ENCODE measurements at regions not wholly inside any gene's neighbourhood (a gene's known extent, or its start where the extent isn't known, plus 50 kb on each side); places are given as distances from the start of the nearest gene placed in this dataset.

GRCh38 chr5:19322716-19323485 lies 665.1 kb downstream of the CDH18 start:
- no peak for TF ChIP-seq EZH2 (IDR thresholded peaks at IDR 0.05; ENCODE audit: insufficient read depth, poor library complexity, severe bottlenecking)
- TF ChIP-seq EZH2phosphoT487 (IDR thresholded peaks at IDR 0.05; ENCODE audit: insufficient read depth, low read depth), result no peak
